ENCODE measurements at regions not wholly inside any gene's neighbourhood (a gene's known extent, or its start where the extent isn't known, plus 50 kb on each side); places are given as distances from the start of the nearest gene placed in this dataset.

- DNase-seq, result peak in 1 of 4 experiments; percentile 26
Measured at GRCh38 chr6:170176898-170177771, 113.7 kb downstream of the DLL1 start.

- DNase-seq, result no peak
Measured at GRCh38 chr6:170176136-170176897, 114.6 kb downstream of the DLL1 start.

GRCh38 chr6:170175644-170176135 is 115.2 kb downstream of the DLL1 start:
- DNase-seq, result no peak

- DNase-seq, result no peak
Measured at GRCh38 chr6:170174771-170175643, 115.9 kb downstream of the DLL1 start.

- no peak for DNase-seq
Measured at GRCh38 chr6:170174124-170174770, 116.6 kb downstream of the DLL1 start.

- no peak for DNase-seq
Measured at GRCh38 chr6:170173335-170173881, 117.5 kb downstream of the DLL1 start.

GRCh38 chr6:170172825-170173256 is 118.0 kb downstream of the DLL1 start:
- no peak for DNase-seq

- DNase-seq, result no peak
Measured at GRCh38 chr6:170172392-170172791, 118.5 kb downstream of the DLL1 start.

- no peak for DNase-seq
Measured at GRCh38 chr6:170167657-170168159, 123.2 kb downstream of the DLL1 start.

GRCh38 chr6:170166511-170167122 is 124.3 kb downstream of the DLL1 start:
- no peak for DNase-seq

GRCh38 chr6:170165471-170166117 is 125.3 kb downstream of the DLL1 start:
- DNase-seq, result no peak

- DNase-seq, result no peak
Measured at GRCh38 chr6:170165085-170165470, 125.8 kb downstream of the DLL1 start.

GRCh38 chr6:170164271-170164900 is 126.5 kb downstream of the DLL1 start:
- no peak for DNase-seq

- DNase-seq, result no peak
Measured at GRCh38 chr6:170163405-170164170, 127.3 kb downstream of the DLL1 start.

GRCh38 chr6:170162775-170163404 is 128.0 kb downstream of the DLL1 start:
- no peak for DNase-seq

GRCh38 chr6:170162011-170162774 is 128.7 kb downstream of the DLL1 start:
- DNase-seq, result no peak

GRCh38 chr6:170160628-170161611 is 130.0 kb downstream of the DLL1 start:
- no peak for DNase-seq
